Right lung (tissue), 2 donors: ENCODE measurements at regions not wholly inside any gene's neighbourhood (a gene's known extent, or its start where the extent isn't known, plus 50 kb on each side); places are given as distances from the start of the nearest gene placed in this dataset.
"Not testable (repeated sequence)": the region's sequence is repeated elsewhere in the genome, so short reads cannot be mapped to it uniquely, and the experiment has no call there.

Experiments used
- DNase-seq, 2 donors: peaks; one replicate each; pipeline ENCODE4 v3.0.0-alpha.2; 2013

DNA sequence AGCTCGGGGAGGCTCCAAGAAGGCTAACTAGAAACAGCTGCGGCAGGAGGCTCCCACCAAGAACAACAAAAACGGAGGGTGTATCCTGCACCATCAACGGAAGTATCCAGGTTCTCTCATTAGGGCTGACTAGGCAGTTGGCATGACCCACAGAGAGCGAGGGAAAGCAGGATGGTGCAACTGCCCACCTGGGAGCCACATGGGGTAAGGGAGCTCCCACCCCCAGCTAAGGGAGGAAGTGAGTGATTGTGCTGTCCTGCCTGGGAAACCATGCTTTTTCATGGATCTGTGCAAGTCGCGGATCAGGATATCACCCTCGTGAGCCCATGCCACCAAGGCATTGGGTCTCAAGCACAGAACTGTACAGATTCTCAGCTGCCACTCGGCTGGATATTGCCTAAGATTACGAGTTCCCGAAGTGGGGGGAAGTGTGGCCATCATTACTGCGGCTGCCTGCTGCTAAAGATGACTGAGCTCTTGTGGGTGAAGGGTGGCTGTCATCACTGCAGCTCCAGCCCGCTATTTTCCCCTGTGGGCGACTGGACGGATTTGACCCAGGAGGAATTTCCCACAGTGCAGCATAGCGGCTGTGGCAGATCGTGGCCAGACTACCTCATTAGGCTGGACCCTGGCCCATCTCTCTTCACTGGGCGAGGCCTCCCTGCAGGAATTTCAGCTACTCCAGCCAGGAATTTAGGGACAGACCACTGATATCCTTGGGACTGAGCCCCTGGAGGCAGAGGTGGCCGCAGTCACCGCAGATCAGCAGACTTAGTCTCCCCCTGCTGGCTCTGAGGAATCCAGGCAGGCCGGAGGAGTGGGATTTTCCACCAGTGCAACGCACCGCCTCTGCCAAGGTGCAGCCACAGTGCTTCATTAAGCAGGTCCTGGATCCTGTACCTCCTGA, 515.7 kb downstream of the FRK start:
- no peak for DNase-seq

- DNase-seq: no peak
These were observed 520.4 kb downstream of the FRK start for GRCh38 chr6:115540077-115540869.

GRCh38 chr6:115539531-115539930, 521.2 kb downstream of the FRK start:
- DNase-seq: no peak

DNA sequence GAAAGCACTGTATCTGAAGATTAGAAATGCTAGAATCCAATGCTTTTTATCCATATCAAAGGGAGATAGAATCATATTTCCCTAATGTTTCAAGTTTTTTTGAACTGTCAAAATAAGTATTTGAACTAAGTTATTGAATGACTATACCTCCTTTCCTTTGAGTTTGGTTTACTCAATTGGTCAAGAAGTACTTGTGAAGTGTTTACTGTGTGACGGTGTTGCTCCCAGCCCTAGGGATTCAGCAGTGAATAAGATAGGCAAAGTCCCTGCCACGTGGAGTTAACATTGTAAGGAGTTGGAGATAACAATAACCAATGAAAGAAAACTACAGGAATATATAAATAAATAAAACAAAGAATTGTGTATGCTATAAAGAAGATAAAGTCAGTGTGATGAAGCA, 535.9 kb downstream of the FRK start:
- no peak for DNase-seq

- DNase-seq: not testable (repeated sequence)
These were observed 538.9 kb downstream of the FRK start for GRCh38 chr6:115521747-115522146.

DNA sequence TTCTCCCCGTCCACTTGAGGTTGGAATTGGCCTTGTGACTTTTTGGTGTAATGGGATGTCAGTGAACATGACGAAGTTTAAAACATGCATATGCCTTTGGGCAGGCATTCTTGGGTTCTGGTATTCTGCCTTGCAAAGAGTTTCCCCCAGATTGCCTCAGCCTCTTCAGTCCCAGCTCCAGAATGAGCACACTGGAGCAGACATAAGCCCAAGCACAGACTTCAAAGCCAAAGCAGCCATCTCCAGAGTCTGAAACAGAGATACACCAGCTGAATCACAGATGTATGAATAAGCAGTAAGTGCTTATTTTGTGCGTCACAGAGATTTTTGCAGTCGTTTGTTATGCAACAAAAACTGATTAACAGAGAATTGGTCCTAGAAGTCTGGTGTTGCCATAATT, 546.0 kb downstream of the FRK start:
- no peak for DNase-seq

DNA sequence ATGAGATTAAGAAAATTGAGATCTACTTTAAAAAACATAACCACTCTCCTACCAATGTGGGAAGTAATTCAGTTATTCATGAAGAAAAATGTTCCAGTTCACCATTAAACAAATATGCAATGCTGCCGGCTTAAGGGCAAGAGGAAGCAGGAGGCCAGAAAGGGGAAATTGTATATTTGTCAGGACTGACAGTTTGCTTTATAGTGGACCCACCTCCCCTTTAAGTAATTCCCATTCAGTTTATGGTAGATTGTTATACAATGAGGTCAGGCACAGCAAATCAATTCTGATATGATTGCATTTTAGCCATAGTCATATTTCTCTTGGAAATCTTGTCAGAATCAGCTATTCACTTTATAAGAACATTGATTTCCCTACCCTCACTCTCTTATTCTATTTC, 547.8 kb downstream of the FRK start:
- no peak for DNase-seq

- DNase-seq: no peak
These were observed 548.9 kb downstream of the FRK start for GRCh38 chr6:115511771-115512170.

DNA sequence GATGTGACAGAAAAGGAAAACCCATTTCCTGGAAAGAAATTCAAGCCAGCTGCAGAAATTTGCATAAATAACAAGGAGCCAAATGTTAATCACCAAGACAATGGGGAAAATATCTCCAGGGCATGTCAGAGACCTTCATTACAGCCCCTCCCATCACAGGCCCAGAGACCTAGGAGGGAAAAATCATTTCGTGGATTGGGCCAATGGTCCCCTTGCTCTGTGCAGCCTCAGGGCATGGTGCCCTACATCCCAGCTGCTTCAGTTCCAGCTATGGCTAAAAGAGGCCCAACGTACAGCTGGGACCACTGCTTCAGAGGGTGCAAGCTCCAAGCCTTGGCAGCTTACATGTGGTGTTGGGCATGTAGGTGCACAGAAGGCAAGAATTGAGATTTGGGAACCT, 558.3 kb downstream of the FRK start:
- DNase-seq: not testable (repeated sequence)

DNA sequence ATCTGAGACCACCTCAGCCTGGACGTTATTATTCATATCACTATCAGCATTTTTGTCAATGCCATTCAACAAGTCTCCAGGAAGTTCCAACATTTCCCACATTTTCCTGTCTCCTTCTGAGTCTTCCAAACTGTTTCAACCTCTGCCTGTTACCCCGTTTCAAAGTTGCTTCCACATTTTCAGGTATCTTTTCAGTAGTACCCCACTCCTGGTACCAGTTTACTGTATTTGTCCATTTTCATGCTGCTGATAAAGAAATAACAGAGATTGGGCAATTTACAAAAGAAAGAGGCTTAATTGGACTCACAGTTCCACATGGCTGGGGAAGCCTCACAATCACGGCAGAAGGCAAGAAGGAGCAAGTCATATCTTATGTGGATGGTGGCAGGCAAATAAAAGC, 565.5 kb downstream of the FRK start:
- no peak for DNase-seq

DNA sequence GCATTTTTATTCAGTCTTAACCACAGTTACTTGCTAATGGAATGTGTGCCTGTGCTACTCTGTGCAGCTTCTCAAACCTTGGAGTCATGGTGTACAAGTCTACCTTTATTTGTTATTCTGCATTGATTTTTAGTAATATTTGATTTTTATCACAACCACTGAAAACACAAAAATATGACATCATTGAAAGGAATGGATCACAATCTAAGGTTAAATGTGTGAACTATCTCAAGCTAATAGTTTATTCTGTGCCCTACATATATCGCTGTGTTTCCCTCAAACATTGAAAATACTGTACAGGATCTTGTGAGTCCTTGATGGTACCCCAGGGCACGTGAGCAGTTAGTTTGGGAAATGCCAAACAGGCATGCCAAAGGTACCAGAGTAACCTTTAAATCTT, 573.4 kb downstream of the FRK start:
- no peak for DNase-seq

DNA sequence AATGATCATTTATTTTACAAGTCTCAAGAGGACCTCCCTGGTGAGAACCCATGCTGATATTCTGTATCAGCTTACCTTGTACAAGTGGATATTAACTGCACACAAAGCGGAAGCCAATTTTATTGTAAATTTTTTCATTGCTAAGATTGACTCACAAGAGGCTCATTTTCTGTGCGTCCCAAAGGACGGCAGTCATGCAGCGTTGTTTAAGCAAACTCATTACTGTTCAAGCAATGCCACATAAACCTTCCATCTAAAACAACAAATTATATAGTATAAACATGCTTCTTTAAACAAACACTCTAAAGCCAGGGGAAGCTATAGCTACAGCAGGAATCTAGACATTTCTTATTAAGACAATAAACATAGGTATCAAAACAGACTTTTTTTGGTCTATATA, 575.3 kb downstream of the FRK start:
- no peak for DNase-seq

- not testable (repeated sequence) for DNase-seq
These were observed 580.1 kb downstream of the FRK start for GRCh38 chr6:115480543-115480942.

DNA sequence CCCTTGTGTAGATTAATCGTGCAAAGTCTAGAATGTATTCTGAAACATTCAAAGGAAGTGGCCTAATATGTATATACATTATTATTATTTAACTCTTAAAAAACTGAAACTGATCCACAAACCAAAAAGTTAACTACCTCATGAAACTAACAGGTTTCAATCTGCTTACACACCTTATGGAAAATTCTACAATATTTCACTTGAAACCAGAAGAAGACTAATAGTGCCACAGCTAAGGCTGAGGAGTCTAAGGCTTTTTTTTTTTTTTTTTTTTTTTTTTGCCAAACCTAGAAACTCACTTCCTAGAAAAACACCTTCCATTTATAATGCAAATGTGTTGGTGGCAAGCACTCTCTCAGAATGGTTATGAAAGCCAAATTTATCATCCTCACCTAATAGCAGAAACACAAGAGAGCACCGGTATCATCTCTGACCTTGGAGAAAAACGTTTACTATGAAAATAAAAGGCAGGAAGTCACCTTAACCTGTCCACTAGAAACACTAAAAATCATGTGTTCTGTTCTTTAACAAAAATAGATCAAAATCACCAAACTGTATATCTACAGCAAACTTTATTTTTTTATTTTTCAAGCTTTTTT, 586.1 kb downstream of the FRK start:
- DNase-seq: no peak

DNA sequence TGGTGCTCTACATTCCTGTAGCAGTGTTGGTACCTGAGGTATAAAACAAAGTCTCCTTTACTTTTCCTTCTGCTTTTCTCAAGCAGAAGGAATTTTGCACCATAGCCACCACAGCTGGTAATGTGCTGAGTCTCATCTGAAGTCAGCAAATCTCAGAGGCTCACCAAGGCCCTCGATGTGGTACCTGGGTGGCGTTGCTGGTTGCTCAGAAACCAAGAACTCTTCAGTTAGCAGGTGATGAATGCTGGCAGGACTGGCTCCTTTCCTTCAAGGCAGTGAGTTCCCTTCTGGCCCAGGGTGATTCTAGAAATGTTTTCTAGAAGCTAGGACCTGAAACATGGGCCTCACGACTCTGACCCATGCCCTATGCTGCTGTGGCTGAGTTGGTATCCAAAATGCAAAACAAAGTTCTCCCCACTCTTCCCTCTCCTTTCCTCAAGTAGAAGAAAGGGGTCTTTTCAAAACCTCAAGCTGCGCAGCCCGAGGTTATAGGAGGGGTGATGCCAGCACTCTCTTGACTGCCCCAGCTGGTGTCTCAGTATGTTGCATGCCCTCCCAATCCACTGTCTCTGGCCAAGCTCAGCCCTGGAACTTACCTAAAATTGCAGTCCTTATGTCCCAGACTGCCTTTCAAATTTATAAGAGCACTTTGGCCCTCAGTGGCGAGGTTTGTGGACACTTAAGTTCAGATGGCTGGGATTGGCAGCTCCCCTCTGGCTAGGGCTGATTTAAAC, 592.3 kb downstream of the FRK start:
- no peak for DNase-seq

DNA sequence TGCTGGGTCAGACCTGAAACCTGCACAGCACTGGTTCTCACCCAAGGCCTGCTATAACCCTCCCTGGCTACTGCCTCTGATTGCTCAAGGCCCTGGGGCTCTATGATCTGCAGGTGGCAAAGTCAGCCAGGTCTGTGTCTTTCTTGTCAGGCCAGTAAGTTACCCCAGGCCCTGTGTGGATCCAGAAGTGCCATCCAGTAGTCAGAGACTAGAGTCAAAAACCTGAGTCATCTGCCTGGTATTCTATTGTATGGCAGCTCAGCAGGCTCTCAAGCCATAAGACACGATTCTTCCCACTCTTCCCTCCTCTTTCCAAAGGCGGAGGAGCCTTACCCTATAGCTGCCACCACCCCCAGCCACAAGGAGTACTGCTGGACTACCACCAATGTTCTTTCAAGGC, 593.0 kb downstream of the FRK start:
- DNase-seq: no peak

DNA sequence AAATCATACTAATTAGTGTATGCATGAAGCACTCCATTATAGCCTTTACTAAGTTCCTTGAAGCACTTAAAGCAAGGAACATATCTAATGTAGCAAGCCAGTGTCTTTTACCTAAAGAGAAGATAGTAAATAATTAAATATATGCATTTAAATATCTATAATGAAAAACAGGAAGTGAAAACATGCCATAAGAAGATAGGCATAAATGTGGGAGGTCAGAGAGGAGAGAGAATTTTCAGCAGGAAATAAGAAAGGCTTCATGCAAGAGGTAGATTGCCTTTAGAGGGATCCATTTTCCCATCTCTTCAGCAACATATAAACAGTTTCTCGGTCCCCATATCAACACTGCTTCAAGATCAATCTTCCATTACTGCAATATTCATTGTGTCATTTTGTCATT, 599.8 kb downstream of the FRK start:
- no peak for DNase-seq

- DNase-seq: no peak
These were observed 603.8 kb downstream of the FRK start for GRCh38 chr6:115456848-115457247.

DNA sequence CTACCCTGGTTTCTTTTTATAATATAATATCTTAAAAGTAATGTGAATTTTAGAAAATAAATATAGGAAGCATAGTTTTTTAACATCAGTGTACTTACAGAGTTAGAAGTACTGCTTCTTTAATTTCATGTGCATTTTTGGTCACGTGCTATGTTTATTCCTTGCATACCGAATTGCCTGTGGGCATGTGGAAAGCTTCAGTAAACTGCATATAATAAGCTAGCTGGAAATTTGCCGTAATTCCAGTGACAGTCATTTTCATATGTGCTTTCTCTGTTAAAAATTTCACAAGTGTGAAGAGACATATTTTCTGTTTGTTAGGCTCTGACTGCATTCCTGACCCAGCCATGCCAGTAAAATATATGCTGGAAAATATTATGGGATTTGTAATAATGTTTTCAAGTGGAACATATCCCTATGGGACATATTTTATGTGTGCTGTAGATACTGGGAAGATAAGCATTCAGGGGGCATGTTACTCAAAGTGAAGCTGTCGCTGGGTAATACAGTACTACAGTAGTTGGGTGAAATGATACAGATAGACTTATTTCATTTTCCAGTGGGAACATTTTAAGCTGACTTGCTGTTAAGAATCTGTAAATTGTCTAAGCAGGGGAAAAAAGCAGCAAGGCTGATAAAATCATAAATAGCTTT, 616.7 kb downstream of the FRK start:
- peak; percentile 50 to 58 for DNase-seq

DNA sequence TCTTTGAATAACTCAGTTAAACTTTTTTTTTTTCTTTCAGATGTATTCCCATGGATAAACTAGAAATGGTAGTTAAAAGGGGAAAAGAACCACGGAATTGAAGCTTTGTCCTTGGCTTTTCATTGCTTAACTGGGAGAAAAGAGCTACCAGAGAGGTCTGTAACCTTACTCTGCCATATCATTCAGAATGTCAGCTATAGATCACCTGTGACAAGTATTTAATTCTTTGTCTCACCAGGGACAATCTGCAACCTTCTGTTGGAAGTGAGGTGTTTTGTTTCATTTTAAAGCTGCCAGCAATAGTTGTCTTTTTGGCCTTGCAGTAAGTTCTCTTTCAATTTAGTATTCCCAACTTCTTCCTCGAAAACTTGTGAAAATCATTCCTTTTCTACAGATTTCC, 618.4 kb downstream of the FRK start:
- no peak for DNase-seq

DNA sequence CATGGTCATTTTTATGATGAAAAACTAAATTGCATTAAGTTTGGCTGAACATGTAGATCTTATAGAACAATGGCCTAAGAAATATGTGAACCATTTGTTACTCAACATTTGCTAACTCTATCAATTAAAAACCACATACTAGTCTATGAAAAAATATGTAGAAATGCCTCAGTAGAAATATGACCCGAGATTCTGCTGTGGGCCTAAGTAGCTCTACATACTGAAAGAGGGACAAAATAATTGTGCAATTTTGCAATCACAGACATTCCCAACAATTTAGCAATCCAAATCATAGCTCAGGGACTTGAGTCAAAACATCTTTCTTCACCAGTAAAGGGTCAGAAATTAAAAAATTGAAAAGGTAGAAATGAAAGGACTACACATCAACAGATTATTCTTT, 619.0 kb downstream of the FRK start:
- DNase-seq: peak in 1 of 2 donors; percentile 12
